HepG2 (cell line): ENCODE measurements at regions not wholly inside any gene's neighbourhood (a gene's known extent, or its start where the extent isn't known, plus 50 kb on each side); places are given as distances from the start of the nearest gene placed in this dataset.

Experiments used
- ATAC-seq: fragments of 200-7000 bp; cut with Tn5 transposase; 3 replicates; pipeline ENCODE4 v1.9.1; 2020; ENCODE audit warnings: mild to moderate bottlenecking, moderate library complexity
- BruUV-seq: library from RNA; stranded (reverse); fragments of 400-500 nt; replicated peaks from 2 replicates; lab custom pipeline; 2021; lab: Mats Ljungman, UMichigan
- CTCF ChIA-PET: fragments of 300-600 bp; formaldehyde crosslinking; extraction: SDS; loops from one replicate; lab custom pipeline; 2021; ENCODE audit warnings: low total read pairs, inconsistent platforms, low intra/inter-chr PET ratio; lab: Yijun Ruan, JAX
- POLR2A ChIA-PET: fragments of 350-600 bp; sonication (Branson Sonifier 250); formaldehyde crosslinking; loops from one replicate; lab custom pipeline; 2020; ENCODE audit warnings: antibody characterized with exemption, inconsistent platforms; lab: Yijun Ruan, JAX
- DNase-seq: peaks from one replicate; pipeline ENCODE4 v3.0.0-alpha.2; 2015; ENCODE audit warnings: low spot score
- FAIRE-seq: peaks from 3 replicates; lab custom pipeline; 2011; peaks lifted over from hg19 to GRCh38; lab: Jason Lieb, UNC
- H2AFZ ChIP-seq: one replicate; pipeline ENCODE4 v1.6.1; 2011; ENCODE audit warnings: low read length, inconsistent platforms
- H3K27ac ChIP-seq: fragments of 300-600 bp; 3 replicates; pipeline ENCODE4 v1.8.0; 2011; ENCODE audit warnings: mixed run types, mild to moderate bottlenecking, mixed read lengths, low read length, inconsistent platforms; ENCODE audit not compliant: insufficient read depth; ENCODE audit errors: extremely low read length
- H3K27me3 ChIP-seq, 2 experiments: fragments of 200-600 bp in 1 of 2; 2 replicates in 1 of 2; 3 replicates in 1 of 2; pipeline versions ENCODE4 v1.6.0 to v1.8.0; 2011; ENCODE audit warnings: low read length in 2 of 2, mild to moderate bottlenecking in 2 of 2, moderate library complexity in 2 of 2, inconsistent platforms in 1 of 2; ENCODE audit not compliant: insufficient read depth in 2 of 2, control insufficient read depth in 1 of 2
- H3K36me3 ChIP-seq, 2 experiments: fragments of 200-600 bp in 1 of 2; replicated peaks in 1 of 2; 2 replicates in 1 of 2; 3 replicates in 1 of 2; pipeline versions ENCODE4 v1.5.1 to v1.8.0; 2011; ENCODE audit warnings: low read length in 2 of 2, inconsistent platforms in 1 of 2; ENCODE audit not compliant: insufficient read depth in 2 of 2, control insufficient read depth in 1 of 2
- H3K4me1 ChIP-seq: 2 replicates; pipeline ENCODE4 v1.5.1; 2012; ENCODE audit warnings: low read length, inconsistent platforms; ENCODE audit not compliant: insufficient read depth
- H3K4me2 ChIP-seq: 2 replicates; pipeline ENCODE4 v1.6.0; 2011; ENCODE audit warnings: low read depth, low read length, inconsistent platforms
- H3K4me3 ChIP-seq, 3 experiments: fragments of 200-600 bp in 1 of 3; sonication (generic), shearing (Covaris generic) in 1 of 3; replicated peaks in 1 of 3; 2 replicates each; pipeline ENCODE4 v1.5.1; 2011 to 2016; ENCODE audit warnings: low read length in 3 of 3, inconsistent platforms in 2 of 3, low read depth in 2 of 3, mild to moderate bottlenecking in 2 of 3, control low read depth in 1 of 3, mixed read lengths in 1 of 3; ENCODE audit not compliant: insufficient read depth in 1 of 3
- H3K79me2 ChIP-seq: one replicate; pipeline ENCODE4 v1.6.1; 2011; ENCODE audit warnings: low read length, inconsistent platforms; ENCODE audit not compliant: insufficient read depth
- H3K9ac ChIP-seq: 2 replicates; pipeline ENCODE4 v1.6.0; 2011; ENCODE audit warnings: mild to moderate bottlenecking, low read depth, low read length, inconsistent platforms; ENCODE audit not compliant: insufficient read depth
- H3K9me3 ChIP-seq: 2 replicates; pipeline ENCODE4 v1.5.1; 2012; ENCODE audit warnings: mild to moderate bottlenecking, low read length
- H4K20me1 ChIP-seq: 2 replicates; pipeline ENCODE4 v1.6.0; 2011; ENCODE audit warnings: inconsistent platforms, mild to moderate bottlenecking, low read length, moderate library complexity; ENCODE audit not compliant: insufficient read depth
- AGO2 ChIP-seq: fragments of 200-400 bp; formaldehyde crosslinking; optimal IDR thresholded peaks from 2 replicates; pipeline ENCODE3; 2017; ENCODE audit warnings: mild to moderate bottlenecking, low read depth, low read length, moderate library complexity
- EHMT2 ChIP-seq: fragments of 200-600 bp; sonication (generic); IDR thresholded peaks from 2 replicates; pipeline ENCODE4 v1.7.0; 2017; ENCODE audit warnings: antibody characterized with exemption, low read depth, low read length, borderline replicate concordance
- GPN1 ChIP-seq: sonication (generic); formaldehyde crosslinking; IDR thresholded peaks from 2 replicates; pipeline ENCODE4 v1.5.1; 2020; ENCODE audit warnings: missing genetic modification reagents, borderline replicate concordance
- HNRNPL ChIP-seq: fragments of 200-400 bp; formaldehyde crosslinking; IDR thresholded peaks from 2 replicates; pipeline ENCODE4 v1.6.1; 2017; ENCODE audit warnings: mild to moderate bottlenecking, low read depth, low read length
- KAT7 ChIP-seq: IDR thresholded peaks from 2 replicates; pipeline ENCODE4 v1.6.1; 2018; ENCODE audit warnings: borderline replicate concordance, missing compliant biosample characterization
- ZFP1 ChIP-seq: IDR thresholded peaks from 2 replicates; pipeline ENCODE4 v1.6.1; 2016
- ZNF260 ChIP-seq: sonication (generic); formaldehyde crosslinking; IDR thresholded peaks from 2 replicates; pipeline ENCODE4 v1.4.0; 2020; ENCODE audit warnings: missing genetic modification reagents, low read depth, mild to moderate bottlenecking, borderline replicate concordance
- ZNF292 ChIP-seq: sonication (generic); formaldehyde crosslinking; IDR thresholded peaks from 2 replicates; pipeline ENCODE4 v1.8.1; 2022; ENCODE audit warnings: mild to moderate bottlenecking, low read depth, missing genetic modification reagents, borderline replicate concordance
- ZNF460 ChIP-seq: sonication (generic); formaldehyde crosslinking; IDR thresholded peaks from 2 replicates; pipeline ENCODE4 v1.5.1; 2020; ENCODE audit warnings: missing genetic modification reagents, mild to moderate bottlenecking, borderline replicate concordance
- ZNF761 ChIP-seq: sonication (generic); formaldehyde crosslinking; conservative IDR thresholded peaks from 2 replicates; pipeline ENCODE4 v1.4.0; 2020; ENCODE audit warnings: mild to moderate bottlenecking, missing genetic modification reagents
- ZNF790 ChIP-seq: sonication (generic); formaldehyde crosslinking; IDR thresholded peaks from 2 replicates; pipeline ENCODE4 v1.8.0; 2022; ENCODE audit warnings: missing genetic modification reagents, mild to moderate bottlenecking, borderline replicate concordance
- WGBS: methylation state at CpG from one replicate; pipeline ENCODE4 v1.1.6; 2017; ENCODE audit warnings: low lambda C conversion rate; 5-methylcytosine and 5-hydroxymethylcytosine counted together
- in situ Hi-C: cut with HindIII; loops from 2 replicates; pipeline ENCODE4 v1.10.0; 2017; ENCODE audit warnings: low pct_unique_long_range_greater_than_20kb; ENCODE audit not compliant: extremely low pct_ligation_motif_present
- intact Hi-C: fragments of 100-400 bp; cut with micrococcal nuclease; formaldehyde crosslinking; loops from one replicate; pipeline ENCODE4 v1.10.0; 2022; ENCODE audit not compliant: unreplicated experiment
- TF ChIP-seq, protein P1 (sequence below): sonication (generic); formaldehyde crosslinking; IDR thresholded peaks from 2 replicates; pipeline ENCODE4 v1.5.0; 2020; ENCODE audit warnings: mild to moderate bottlenecking, missing genetic modification reagents, moderate library complexity
- TF ChIP-seq, protein P2 (sequence below): sonication (generic); formaldehyde crosslinking; IDR thresholded peaks from 2 replicates; pipeline ENCODE4 v1.5.0; 2020; ENCODE audit warnings: mild to moderate bottlenecking, missing genetic modification reagents, borderline replicate concordance

DNA sequence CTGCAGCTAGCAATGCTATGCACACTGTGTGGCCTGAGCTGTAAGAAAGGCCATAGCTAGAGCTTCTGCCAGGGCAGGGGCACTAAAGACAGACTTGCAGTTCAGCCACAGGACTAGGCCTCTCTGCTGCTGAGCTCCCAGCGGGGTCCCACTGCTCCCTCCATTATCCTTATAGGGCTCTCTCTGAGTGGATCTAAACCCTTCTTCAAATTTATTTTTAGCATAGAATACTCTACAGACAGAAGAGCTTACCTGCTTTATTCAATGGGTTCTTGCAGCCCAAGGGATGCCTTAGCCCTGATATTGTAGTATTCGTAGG is 100.9 kb upstream of the MLN start:
- intact Hi-C loops: no loop called here
- peaks cover 4% of the 10 kb centered on the region for H4K20me1 ChIP-seq
- no peaks in the 10 kb centered on the region for H3K9me3 ChIP-seq
- no peak for DNase-seq
- CTCF ChIA-PET: no interaction called here
- whole genome bisulfite sequencing: 51% methylated on average over 2 of the region's 2 CpGs
- TF ChIP-seq ZNF260 (no peak), EHMT2 (no peak), HNRNPL (no peak), ZNF761 (CRISPR knock-in tag) (no peak)
- TF ChIP-seq, protein P1, sequence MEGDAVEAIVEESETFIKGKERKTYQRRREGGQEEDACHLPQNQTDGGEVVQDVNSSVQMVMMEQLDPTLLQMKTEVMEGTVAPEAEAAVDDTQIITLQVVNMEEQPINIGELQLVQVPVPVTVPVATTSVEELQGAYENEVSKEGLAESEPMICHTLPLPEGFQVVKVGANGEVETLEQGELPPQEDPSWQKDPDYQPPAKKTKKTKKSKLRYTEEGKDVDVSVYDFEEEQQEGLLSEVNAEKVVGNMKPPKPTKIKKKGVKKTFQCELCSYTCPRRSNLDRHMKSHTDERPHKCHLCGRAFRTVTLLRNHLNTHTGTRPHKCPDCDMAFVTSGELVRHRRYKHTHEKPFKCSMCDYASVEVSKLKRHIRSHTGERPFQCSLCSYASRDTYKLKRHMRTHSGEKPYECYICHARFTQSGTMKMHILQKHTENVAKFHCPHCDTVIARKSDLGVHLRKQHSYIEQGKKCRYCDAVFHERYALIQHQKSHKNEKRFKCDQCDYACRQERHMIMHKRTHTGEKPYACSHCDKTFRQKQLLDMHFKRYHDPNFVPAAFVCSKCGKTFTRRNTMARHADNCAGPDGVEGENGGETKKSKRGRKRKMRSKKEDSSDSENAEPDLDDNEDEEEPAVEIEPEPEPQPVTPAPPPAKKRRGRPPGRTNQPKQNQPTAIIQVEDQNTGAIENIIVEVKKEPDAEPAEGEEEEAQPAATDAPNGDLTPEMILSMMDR (CRISPR knock-in tag): no peak
- TF ChIP-seq, all 625 proteins: peak for 0
- Histone ChIP-seq H3K27me3 (peaks cover 4 to 28% of the 10 kb centered on the region in 2 experiments; a peak in 3 of 5 replicates), H2AFZ (no peak overlapping the region), H3K4me3 (no peak overlapping the region), H3K27ac (no peak overlapping the region), H3K4me1 (peaks cover 21% of the 10 kb centered on the region), H3K36me3 (no peaks in the 10 kb centered on the region), H3K79me2 (no peaks in the 10 kb centered on the region), H3K9ac (no peak overlapping the region), H3K4me2 (no peak overlapping the region)
- FAIRE-seq (no peak), ATAC-seq (no peak)
- in situ Hi-C loops: no loop called here
- POLR2A ChIA-PET: no interaction called here
- no TSS peak for BruUV-seq

DNA sequence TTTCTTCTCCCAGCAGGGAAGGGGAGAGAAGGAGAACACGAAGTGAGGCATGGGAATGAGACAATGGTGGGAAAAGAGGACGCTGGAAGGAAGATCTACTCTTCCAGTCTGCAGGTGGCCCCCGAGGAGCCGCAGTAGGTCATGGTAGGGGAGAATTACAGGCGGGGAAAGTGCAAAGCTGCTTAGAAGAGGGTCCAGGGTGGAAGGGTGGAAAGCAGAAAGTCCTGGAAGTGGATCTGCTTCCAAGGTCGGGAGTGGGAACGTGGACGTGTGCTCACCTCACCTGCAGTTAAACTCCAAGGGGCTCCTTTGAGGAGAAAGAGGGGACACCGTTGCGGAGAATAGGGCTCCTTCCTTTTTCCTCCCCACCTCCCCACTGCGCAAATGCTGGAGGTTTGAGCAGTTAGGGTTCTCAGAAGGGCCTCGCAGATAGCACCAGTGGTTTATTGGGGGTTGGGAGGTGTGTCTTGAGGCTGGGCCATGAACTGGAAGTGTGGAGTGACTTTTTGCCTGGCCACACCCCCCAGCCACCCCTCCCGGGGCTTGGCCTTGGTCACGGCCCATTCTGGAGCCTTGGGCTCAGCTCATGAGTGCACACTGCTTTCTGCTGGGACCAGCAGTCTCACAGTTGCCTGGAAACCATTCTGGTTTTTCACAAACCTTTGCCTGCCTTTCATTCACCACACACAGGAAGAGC is 100.4 kb upstream of the MLN start:
- FAIRE-seq (no peak), DNase-seq (no peak), ATAC-seq (no peak)
- Histone ChIP-seq H4K20me1 (peaks cover 4% of the 10 kb centered on the region), H3K36me3 (no peaks in the 10 kb centered on the region), H3K27ac (no peak overlapping the region), H3K9ac (no peak overlapping the region), H3K4me1 (peaks cover 21% of the 10 kb centered on the region), H3K4me2 (no peak overlapping the region), H3K27me3 (peaks cover 4 to 30% of the 10 kb centered on the region in 2 experiments; a peak in 3 of 5 replicates), H3K9me3 (no peaks in the 10 kb centered on the region), H3K4me3 (no peak overlapping the region), H3K79me2 (no peaks in the 10 kb centered on the region), H2AFZ (no peak overlapping the region)
- WGBS: 31% methylated on average over 12 of the region's 14 CpGs
- ChIA-PET POLR2A (no interaction called here), CTCF (no interaction called here)
- in situ Hi-C loops: no loop called here
- intact Hi-C loops: no loop called here
- BruUV-seq: no TSS peak
- TF ChIP-seq, protein P2, sequence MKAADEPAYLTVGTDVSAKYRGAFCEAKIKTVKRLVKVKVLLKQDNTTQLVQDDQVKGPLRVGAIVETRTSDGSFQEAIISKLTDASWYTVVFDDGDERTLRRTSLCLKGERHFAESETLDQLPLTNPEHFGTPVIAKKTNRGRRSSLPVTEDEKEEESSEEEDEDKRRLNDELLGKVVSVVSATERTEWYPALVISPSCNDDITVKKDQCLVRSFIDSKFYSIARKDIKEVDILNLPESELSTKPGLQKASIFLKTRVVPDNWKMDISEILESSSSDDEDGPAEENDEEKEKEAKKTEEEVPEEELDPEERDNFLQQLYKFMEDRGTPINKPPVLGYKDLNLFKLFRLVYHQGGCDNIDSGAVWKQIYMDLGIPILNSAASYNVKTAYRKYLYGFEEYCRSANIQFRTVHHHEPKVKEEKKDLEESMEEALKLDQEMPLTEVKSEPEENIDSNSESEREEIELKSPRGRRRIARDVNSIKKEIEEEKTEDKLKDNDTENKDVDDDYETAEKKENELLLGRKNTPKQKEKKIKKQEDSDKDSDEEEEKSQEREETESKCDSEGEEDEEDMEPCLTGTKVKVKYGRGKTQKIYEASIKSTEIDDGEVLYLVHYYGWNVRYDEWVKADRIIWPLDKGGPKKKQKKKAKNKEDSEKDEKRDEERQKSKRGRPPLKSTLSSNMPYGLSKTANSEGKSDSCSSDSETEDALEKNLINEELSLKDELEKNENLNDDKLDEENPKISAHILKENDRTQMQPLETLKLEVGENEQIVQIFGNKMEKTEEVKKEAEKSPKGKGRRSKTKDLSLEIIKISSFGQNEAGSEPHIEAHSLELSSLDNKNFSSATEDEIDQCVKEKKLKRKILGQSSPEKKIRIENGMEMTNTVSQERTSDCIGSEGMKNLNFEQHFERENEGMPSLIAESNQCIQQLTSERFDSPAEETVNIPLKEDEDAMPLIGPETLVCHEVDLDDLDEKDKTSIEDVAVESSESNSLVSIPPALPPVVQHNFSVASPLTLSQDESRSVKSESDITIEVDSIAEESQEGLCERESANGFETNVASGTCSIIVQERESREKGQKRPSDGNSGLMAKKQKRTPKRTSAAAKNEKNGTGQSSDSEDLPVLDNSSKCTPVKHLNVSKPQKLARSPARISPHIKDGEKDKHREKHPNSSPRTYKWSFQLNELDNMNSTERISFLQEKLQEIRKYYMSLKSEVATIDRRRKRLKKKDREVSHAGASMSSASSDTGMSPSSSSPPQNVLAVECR (CRISPR knock-in tag): no peak
- TF ChIP-seq KAT7 (CRISPR knock-in tag) (no peak), GPN1 (CRISPR knock-in tag) (no peak), ZNF790 (CRISPR knock-in tag) (no peak), ZFP1 (no peak), ZNF292 (no peak), AGO2 (no peak), ZNF460 (CRISPR knock-in tag) (no peak)
